ENCODE measurements at regions not wholly inside any gene's neighbourhood (a gene's known extent, or its start where the extent isn't known, plus 50 kb on each side); places are given as distances from the start of the nearest gene placed in this dataset.
A peak's percentile ranks its signal among the peaks of the same experiment; 100 is the strongest.

DNA sequence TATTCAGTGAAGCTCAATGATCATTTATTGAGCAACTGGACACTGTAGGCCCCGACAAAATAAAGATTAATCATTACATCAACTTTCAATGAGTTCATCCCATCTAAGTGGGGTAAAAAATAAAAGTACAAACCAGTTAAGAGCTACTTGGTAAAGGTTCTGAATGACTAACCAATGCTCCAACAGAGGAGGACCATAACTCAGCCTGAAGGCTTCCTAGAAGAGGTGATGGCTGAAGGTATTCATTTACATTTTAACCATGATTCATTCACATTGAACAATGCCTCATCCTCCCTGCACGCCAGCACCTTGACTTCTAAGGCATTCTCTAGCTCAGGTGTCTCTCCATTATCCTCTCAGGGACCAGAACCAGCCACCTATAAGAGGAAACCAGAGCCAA, 201.4 kb downstream of the ZNF462 start:
- Mint-ChIP-seq H3K4me1 (peaks cover 34% of the 10 kb centered on the region), H3K36me3 (ENCODE audit: low read depth) (no peaks in the 10 kb centered on the region), H3K4me3 (no peak overlapping the region), H3K9me3 (peaks cover 12% of the 10 kb centered on the region), H3K27ac (no peak overlapping the region), H3K27me3 (ENCODE audit: low read depth, poor library complexity) (peaks cover 11% of the 10 kb centered on the region)
- TF ChIP-seq, protein P1, sequence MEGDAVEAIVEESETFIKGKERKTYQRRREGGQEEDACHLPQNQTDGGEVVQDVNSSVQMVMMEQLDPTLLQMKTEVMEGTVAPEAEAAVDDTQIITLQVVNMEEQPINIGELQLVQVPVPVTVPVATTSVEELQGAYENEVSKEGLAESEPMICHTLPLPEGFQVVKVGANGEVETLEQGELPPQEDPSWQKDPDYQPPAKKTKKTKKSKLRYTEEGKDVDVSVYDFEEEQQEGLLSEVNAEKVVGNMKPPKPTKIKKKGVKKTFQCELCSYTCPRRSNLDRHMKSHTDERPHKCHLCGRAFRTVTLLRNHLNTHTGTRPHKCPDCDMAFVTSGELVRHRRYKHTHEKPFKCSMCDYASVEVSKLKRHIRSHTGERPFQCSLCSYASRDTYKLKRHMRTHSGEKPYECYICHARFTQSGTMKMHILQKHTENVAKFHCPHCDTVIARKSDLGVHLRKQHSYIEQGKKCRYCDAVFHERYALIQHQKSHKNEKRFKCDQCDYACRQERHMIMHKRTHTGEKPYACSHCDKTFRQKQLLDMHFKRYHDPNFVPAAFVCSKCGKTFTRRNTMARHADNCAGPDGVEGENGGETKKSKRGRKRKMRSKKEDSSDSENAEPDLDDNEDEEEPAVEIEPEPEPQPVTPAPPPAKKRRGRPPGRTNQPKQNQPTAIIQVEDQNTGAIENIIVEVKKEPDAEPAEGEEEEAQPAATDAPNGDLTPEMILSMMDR (IDR thresholded peaks at IDR 0.05): no peak
- DNase-seq: no peak

DNA sequence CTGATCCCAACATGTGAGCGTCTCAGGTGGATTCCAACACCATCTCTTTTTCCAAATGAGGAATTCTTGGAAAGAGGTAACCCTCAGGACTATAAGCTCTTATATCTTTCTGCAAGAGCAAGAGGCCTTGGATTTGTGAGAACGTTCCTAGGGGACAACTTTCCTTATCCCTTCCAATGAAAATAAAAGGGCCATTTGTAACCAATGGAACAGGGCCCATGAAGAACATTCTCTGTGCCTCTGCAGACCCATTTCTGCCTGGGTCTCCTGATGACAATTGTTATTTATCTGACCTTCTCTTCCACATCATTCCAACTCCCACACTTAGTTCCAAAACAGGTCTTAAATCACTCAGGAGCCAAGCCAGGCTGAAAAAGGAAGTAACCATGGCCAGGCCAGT, 202.6 kb downstream of the ZNF462 start:
- TF ChIP-seq, protein P1 (IDR thresholded peaks at IDR 0.05): no peak
- Mint-ChIP-seq H3K4me3 (no peak overlapping the region), H3K36me3 (ENCODE audit: low read depth) (no peaks in the 10 kb centered on the region), H3K27me3 (ENCODE audit: low read depth, poor library complexity) (peaks cover 8% of the 10 kb centered on the region), H3K9me3 (peaks cover 12% of the 10 kb centered on the region), H3K27ac (peak overlapping the region; percentile 1), H3K4me1 (peaks cover 37% of the 10 kb centered on the region)
- no peak for DNase-seq

DNA sequence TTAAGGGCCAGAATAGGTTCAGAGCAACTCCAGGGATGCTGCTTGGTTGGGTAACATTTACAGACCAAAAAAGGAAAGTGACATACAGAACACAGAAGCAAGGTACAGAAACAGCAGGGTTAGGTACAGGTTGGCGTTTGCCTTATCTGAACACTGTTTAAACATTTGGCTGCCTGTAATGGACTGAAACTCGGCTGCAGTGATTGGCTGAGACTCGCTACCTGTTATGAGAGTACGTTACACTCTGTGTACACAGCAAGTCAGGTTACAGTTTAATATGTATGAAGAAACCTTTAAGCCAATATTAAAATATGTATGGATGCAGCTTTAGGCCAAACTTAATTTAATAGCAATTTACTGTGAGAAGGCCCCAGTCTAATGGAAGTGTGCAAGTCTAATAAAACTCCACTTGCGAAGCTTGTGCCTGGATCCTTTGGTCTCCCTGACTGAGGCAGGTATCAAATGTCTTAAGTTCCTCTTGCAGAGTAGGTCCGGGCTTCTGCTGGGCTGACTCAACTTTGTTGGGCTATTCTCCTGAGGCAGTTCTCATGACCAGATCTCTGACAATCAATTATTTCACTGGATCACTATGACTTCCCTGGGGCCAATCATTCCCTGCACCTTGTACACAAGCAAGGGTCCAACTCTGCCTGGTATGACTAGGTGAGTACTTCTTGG, 204.9 kb downstream of the ZNF462 start:
- Mint-ChIP-seq H3K4me3 (no peak overlapping the region), H3K36me3 (ENCODE audit: low read depth) (no peaks in the 10 kb centered on the region), H3K27me3 (ENCODE audit: low read depth, poor library complexity) (peaks cover 8% of the 10 kb centered on the region), H3K9me3 (peaks cover 2% of the 10 kb centered on the region), H3K27ac (no peak overlapping the region), H3K4me1 (peaks cover 40% of the 10 kb centered on the region)
- TF ChIP-seq, protein P1 (IDR thresholded peaks at IDR 0.05): no peak
- no peak for DNase-seq

DNA sequence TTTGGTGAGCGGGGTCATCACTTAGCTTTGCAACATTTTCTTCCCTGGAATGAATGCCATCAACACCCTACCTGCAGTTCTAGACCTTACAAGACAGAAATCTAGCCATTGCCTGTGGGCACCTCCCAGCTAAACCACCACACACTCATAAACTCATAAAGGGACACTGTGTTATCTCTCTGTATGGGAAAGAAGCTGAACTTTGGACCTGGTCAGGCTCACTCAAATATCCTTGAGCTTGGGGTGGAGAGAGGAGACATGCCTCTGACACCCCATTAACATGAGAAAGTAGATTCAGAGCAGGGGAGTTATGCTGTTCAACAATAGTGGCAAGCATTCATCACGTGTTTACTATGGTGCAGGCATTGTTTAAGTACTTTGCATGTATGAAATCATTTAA, 205.6 kb downstream of the ZNF462 start:
- peaks cover 8% of the 10 kb centered on the region for H3K27me3 Mint-ChIP-seq (ENCODE audit: low read depth, poor library complexity)
- TF ChIP-seq, protein P1 (IDR thresholded peaks at IDR 0.05): no peak
- no peaks in the 10 kb centered on the region for H3K9me3 Mint-ChIP-seq
- no peak overlapping the region for H3K27ac Mint-ChIP-seq
- DNase-seq: no peak
- H3K4me1 Mint-ChIP-seq: peaks cover 40% of the 10 kb centered on the region
- no peaks in the 10 kb centered on the region for H3K36me3 Mint-ChIP-seq (ENCODE audit: low read depth)
- H3K4me3 Mint-ChIP-seq: no peak overlapping the region

DNA sequence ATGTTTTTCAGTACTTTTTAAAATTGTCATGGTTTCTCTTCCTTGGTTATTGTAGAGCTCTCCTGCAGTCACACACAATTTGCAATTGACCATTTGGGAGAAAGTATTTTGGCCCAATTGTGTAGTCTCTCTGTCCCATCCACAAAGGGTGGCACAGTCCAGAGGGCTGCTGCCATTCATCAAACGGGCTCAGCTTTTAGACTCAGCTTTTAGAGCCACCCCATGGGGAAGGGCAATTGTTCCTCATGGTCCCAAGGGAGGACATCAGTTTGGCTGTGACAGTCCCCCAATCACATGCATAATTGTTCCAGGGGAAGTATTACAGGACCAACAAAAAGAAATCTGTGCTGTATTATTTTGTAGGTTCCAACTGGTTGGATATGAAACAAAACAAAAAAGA, 207.6 kb downstream of the ZNF462 start:
- Mint-ChIP-seq H3K4me1 (peaks cover 27% of the 10 kb centered on the region), H3K27ac (no peak overlapping the region), H3K36me3 (ENCODE audit: low read depth) (no peaks in the 10 kb centered on the region), H3K4me3 (no peak overlapping the region), H3K9me3 (no peaks in the 10 kb centered on the region), H3K27me3 (ENCODE audit: low read depth, poor library complexity) (peaks cover 4% of the 10 kb centered on the region)
- TF ChIP-seq, protein P1 (IDR thresholded peaks at IDR 0.05): no peak
- DNase-seq: no peak

DNA sequence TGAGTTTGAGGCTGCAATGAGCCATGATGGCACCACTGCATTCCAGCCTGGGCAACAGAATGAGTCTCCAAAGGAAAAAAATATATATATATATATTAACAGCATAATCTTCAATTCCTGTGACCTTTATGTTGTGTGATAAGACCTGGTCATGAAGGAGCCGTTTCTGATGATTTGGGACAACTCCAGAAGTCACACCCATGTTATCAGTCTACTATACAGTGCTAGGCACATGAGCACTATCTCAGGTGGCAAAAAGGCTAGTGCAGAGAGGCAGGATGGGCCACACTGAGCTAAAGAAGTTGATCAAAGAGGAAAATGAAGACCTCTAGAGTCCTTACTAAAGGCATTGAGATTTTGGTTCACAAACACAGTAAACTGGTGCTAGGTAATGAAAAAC, 205.0 kb upstream of the RAD23B start:
- Mint-ChIP-seq H3K9me3 (no peaks in the 10 kb centered on the region), H3K4me3 (no peak overlapping the region), H3K27ac (no peak overlapping the region), H3K36me3 (ENCODE audit: low read depth) (no peaks in the 10 kb centered on the region), H3K4me1 (peaks cover 9% of the 10 kb centered on the region), H3K27me3 (ENCODE audit: low read depth, poor library complexity) (no peaks in the 10 kb centered on the region)
- DNase-seq: no peak
- TF ChIP-seq, protein P1 (IDR thresholded peaks at IDR 0.05): no peak

Data from nephron progenitor cell (in vitro differentiated cells).